ENCODE measurements at regions not wholly inside any gene's neighbourhood (a gene's known extent, or its start where the extent isn't known, plus 50 kb on each side); places are given as distances from the start of the nearest gene placed in this dataset.

- ATAC-seq (no peak), DNase-seq (ENCODE audit: missing footprints) (no peak)
- intact Hi-C loops (cut with DNase I) = no loop called here
These were observed 303.0 kb upstream of the NR2F2 start for GRCh38 chr15:96027501-96027900.

GRCh38 chr15:96028620-96029019 is 301.9 kb upstream of the NR2F2 start:
- ATAC-seq = no peak

GRCh38 chr15:96029172-96029571 is 301.3 kb upstream of the NR2F2 start:
- ATAC-seq (no peak), DNase-seq (ENCODE audit: missing footprints) (no peak)
- intact Hi-C loops (cut with DNase I) = no loop called here

More at GRCh38 chr15:96028620-96029019, 301.9 kb upstream of the NR2F2 start:
- no peak for DNase-seq (ENCODE audit: missing footprints)
- intact Hi-C loops (cut with DNase I) = no loop called here

GRCh38 chr15:96031426-96032110 is 298.9 kb upstream of the NR2F2 start:
- intact Hi-C loops (cut with DNase I) = no loop called here
- ATAC-seq = no peak
- no peak for DNase-seq (ENCODE audit: missing footprints)

DNA sequence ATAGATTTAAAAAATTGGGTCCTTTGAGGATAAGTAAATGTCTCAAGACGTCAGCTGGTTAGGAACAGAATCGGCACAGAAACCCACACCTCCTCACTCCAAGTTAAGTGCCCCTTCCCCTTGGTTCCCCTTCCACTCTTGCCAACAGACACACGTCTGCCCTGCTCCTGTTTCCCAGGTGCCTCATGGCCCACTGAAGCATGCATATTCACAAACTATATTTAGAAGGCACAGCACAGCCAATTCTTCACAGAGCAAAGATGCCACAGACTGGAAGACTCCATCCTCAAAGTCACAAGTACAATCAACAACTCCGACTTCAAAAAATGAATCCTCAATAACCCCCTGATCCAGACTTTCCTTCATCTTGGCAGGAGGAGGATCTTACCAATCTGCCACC is 295.4 kb upstream of the NR2F2 start:
- ATAC-seq (peak; percentile 68), DNase-seq (ENCODE audit: missing footprints) (no peak)
- intact Hi-C loops (cut with DNase I) = no loop called here

DNA sequence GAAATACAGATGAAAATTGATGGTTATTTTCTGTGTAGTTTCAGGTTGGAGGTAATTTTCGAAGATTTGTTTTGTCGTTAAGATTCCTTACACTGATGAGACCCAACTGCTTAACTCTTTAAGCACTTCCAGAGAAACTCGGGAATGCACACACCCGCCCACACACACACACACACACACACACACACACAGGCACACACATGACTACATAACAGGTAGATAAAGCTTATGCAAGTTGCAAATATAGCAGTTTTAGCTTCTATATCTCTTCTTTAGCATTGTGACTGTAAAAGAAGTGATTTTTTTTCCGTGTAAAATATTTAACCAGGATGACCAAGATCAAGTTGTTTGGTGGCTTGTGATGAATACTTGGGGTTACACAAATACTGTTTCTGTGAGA is 294.9 kb upstream of the NR2F2 start:
- DNase-seq (ENCODE audit: missing footprints) = no peak
- intact Hi-C loops (cut with DNase I) = no loop called here
- no peak for ATAC-seq

DNA sequence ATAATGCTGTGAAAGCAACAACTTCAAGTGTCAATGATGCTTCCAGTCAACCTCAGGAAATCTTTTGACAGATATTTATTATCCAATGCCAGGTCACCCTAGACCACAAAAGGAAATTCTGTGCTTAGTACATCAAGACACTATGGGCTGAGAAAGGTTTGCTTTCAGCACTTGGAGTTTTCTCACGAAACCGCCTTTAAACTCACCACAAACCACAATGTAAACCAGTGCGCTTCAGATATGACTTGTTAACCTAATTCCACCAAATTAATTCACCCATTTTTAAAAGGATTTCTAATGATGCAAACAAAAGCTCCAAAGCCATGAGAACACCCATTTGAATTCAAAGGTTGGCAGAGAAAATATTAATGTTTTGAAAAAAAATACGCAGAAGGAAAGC is 292.9 kb upstream of the NR2F2 start:
- intact Hi-C loops (cut with DNase I) = no loop called here
- DNase-seq (ENCODE audit: missing footprints) (no peak), ATAC-seq (no peak)

DNA sequence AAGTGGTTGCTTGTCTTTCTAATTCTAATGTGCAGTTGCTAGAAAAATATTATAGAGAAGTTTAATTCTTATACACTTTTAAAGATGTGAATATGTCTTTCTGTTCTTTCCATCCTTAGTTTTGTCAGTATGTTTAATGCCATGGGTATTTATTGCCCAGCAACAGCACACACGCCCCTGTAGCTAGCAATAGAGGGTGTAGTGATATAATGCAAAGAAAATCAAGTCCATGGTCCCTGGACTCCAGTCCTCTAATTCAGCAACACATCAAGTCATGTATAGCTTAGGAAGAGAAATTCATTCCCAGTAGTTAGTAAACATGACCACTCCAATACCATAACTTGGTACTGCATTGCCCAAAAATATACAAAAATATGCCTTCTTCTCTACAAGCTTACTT is 292.4 kb upstream of the NR2F2 start:
- intact Hi-C loops (cut with DNase I) = no loop called here
- DNase-seq (ENCODE audit: missing footprints) (no peak), ATAC-seq (no peak)

DNA sequence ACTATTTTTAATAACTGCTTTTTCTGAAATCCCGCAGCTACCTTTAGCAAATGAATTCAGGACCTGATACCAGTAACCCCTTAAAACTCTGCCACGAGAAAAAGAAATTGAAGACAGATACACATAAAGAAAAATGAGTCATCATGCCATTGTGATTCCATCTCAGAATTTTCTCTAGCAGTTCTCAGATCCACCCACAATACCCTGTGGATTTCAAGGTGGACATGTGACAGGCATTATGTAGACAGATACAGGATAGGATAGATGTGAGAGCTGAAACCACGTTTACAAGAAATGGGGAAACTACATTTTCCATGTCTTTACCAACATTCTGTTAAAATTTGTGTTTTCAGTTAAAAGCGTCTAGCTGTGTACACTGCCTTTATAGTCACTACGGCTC is 291.9 kb upstream of the NR2F2 start:
- DNase-seq (ENCODE audit: missing footprints) = no peak
- intact Hi-C loops (cut with DNase I) = no loop called here
- no peak for ATAC-seq

DNA sequence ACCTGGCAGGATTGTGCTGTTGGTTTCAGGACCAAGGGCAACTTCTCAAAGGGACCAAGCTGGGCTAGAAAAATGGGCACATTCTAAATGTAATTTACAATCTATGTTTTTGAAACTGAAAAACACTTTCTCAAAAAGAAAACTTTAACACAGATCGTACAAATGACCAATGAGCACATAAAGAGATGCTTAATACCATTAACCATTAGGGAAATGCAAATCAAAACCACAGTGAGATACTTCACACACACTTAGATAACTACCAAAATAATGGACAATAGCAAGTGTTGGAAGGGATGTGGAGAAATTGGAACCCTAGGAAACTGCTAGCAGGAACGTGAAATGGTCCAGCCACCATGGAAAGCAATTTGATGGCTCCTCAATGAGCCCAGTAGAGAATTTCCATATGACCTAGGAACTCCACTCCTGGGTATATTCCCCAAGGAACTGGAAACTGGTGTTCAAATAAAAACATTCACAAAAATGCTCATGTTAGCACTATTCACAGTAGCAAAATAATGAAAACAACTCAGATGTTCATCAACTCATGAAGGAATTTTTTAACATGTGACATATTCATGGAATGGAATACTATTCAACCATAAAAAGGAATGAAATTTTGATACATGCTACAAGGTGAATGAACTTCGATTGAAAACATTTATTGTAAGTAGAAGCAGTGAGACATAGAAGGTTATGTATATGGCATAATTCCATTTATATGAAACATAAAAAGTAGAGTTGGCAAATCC is 288.3 kb upstream of the NR2F2 start:
- ATAC-seq = no peak
- intact Hi-C loops (cut with DNase I) = no loop called here

GRCh38 chr15:96042734-96043224 is 287.7 kb upstream of the NR2F2 start:
- intact Hi-C loops (cut with DNase I) = no loop called here
- ATAC-seq (peak; percentile 64), DNase-seq (ENCODE audit: missing footprints) (no peak)

More for the DNA sequence above, 288.3 kb upstream of the NR2F2 start:
- no peak for DNase-seq (ENCODE audit: missing footprints)

DNA sequence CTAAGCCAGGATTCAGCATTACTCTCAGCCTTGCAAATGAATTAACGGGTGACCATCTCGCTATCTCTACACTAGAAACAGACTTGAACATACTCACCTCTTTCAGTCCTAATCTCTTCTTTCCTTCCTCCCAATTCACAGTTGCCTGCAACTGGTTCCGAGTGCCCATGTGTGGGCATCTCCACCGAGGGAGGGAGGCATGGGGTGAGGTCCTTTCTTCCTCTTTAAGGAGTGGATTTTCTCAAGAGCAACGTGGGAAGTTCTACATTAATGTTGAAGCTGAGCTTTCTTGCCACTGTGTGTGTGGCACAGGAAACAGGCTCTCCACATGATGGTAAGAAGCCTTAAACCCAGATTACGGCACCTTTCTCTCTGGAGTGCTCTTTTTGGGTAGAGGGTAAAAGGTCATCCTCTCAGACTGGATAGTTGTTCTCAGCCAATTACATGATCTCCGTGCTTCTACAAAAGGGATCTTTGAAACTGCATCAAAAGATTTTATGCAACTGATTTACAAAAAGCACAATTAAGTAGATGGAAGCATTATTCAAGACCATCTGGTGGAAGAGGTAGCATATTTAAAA is 286.8 kb upstream of the NR2F2 start:
- no peak for ATAC-seq
- intact Hi-C loops (cut with DNase I) = no loop called here

GRCh38 chr15:96046620-96047240 is 283.8 kb upstream of the NR2F2 start:
- DNase-seq (ENCODE audit: missing footprints) (no peak), ATAC-seq (no peak)
- intact Hi-C loops (cut with DNase I) = no loop called here

More for the DNA sequence above, 286.8 kb upstream of the NR2F2 start:
- no peak for DNase-seq (ENCODE audit: missing footprints)

- DNase-seq (ENCODE audit: missing footprints) (no peak), ATAC-seq (peak; percentile 30)
- intact Hi-C loops (cut with DNase I) = no loop called here
These were observed 283.1 kb upstream of the NR2F2 start for GRCh38 chr15:96047255-96047931.

- DNase-seq (ENCODE audit: missing footprints) = no peak
- ATAC-seq = no peak
- intact Hi-C loops (cut with DNase I) = no loop called here
These were observed 281.2 kb upstream of the NR2F2 start for GRCh38 chr15:96049323-96049722.

- intact Hi-C loops (cut with DNase I) = no loop called here
- no peak for ATAC-seq
These were observed 280.7 kb upstream of the NR2F2 start for GRCh38 chr15:96049766-96050165.

DNA sequence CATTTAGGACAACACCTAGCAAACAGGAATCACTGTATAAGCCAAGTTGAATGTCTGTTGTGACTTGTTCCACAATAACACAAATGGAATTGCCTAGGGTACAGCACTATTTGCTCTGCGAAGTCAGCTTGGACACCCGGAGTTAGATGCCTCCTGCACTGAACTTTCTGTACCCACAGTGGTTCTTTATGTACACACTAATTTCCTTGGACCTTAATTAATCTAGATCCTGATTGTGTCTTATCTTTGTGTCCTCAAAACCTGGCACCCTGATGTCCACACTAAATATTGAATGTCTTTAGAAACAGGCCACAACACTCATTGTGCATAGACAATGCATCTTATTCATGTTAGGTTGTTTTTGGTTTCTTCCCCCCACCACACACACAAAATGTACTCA is 278.9 kb upstream of the NR2F2 start:
- ATAC-seq (no peak), DNase-seq (ENCODE audit: missing footprints) (no peak)
- intact Hi-C loops (cut with DNase I) = no loop called here

More at GRCh38 chr15:96049766-96050165, 280.7 kb upstream of the NR2F2 start:
- DNase-seq (ENCODE audit: missing footprints) = no peak

DNA sequence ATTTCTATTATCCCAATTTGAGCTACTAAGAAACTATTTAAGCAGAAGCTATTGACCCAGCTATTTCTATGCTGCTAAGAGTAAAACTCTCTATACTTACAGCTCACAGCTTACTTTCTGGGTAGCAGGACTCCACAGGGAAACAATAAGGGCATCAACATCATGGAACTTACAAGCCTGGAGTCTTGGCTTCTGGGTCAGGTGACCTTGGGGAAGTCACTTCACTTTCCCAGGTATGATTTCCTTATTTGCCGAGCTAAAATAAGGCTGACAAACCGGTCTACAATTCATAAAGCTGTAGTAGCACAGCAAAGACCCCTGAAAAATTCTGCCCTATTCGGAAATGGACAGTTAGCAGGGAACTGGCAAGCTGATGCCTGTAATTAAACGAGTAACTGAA is 278.3 kb upstream of the NR2F2 start:
- ATAC-seq = no peak
- intact Hi-C loops (cut with DNase I) = no loop called here
- DNase-seq (ENCODE audit: missing footprints) = no peak

- DNase-seq (ENCODE audit: missing footprints) = no peak
- no peak for ATAC-seq
- intact Hi-C loops (cut with DNase I) = no loop called here
These were observed 277.9 kb upstream of the NR2F2 start for GRCh38 chr15:96052572-96053030.
